ENCODE measurements at regions not wholly inside any gene's neighbourhood (a gene's known extent, or its start where the extent isn't known, plus 50 kb on each side); places are given as distances from the start of the nearest gene placed in this dataset.
A peak's percentile ranks its signal among the peaks of the same experiment; 100 is the strongest.

DNA sequence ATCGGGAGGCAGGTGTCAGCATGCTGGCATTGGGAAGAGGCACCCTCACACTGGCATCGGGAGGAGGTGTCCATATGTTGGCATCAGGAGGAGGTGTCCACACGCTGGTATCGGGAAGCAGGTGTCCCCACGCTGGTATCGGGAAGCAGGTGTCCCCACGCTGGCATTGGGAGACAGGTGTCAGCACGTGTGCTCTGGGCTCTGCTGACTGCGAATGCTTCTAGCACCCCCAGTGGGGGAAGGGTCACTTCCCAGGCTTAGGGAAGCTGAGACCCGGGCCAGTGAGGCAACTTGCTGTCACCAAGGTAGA is 92.5 kb upstream of the IKZF1 start:
- no peak overlapping the region for H3K4me3 ChIP-seq (replicated peaks in 1 of 3; ENCODE audit: low read depth in 2 of 3, low read length in 3 of 3)
- peaks cover 81% of the 10 kb centered on the region for H3K4me1 Mint-ChIP-seq
- H4K20me1 ChIP-seq (ENCODE audit: insufficient read depth, low read length): no peaks in the 10 kb centered on the region
- no peaks in the 10 kb centered on the region for H3K79me2 ChIP-seq (ENCODE audit: insufficient read depth, low read length)
- peaks cover 62 to 67% of the 10 kb centered on the region in 2 donors for H3K4me1 ChIP-seq (ENCODE audit: control insufficient read depth in 1 of 2, insufficient read depth in 2 of 2, low read length in 2 of 2)
- H3K27me3 Mint-ChIP-seq (ENCODE audit: low read depth in 3 of 3): peaks cover 0 to 3% (median 2%) of the 10 kb centered on the region in 3 donors
- TF ChIP-seq, protein P1, sequence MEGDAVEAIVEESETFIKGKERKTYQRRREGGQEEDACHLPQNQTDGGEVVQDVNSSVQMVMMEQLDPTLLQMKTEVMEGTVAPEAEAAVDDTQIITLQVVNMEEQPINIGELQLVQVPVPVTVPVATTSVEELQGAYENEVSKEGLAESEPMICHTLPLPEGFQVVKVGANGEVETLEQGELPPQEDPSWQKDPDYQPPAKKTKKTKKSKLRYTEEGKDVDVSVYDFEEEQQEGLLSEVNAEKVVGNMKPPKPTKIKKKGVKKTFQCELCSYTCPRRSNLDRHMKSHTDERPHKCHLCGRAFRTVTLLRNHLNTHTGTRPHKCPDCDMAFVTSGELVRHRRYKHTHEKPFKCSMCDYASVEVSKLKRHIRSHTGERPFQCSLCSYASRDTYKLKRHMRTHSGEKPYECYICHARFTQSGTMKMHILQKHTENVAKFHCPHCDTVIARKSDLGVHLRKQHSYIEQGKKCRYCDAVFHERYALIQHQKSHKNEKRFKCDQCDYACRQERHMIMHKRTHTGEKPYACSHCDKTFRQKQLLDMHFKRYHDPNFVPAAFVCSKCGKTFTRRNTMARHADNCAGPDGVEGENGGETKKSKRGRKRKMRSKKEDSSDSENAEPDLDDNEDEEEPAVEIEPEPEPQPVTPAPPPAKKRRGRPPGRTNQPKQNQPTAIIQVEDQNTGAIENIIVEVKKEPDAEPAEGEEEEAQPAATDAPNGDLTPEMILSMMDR (IDR thresholded peaks at IDR 0.05): no peak
- peak overlapping the region in 3 of 7 donors; percentile 11 to 60 (median 50) for H3K27ac Mint-ChIP-seq
- no peaks in the 10 kb centered on the region for H3K36me3 ChIP-seq (replicated peaks in 1 of 2; ENCODE audit: control insufficient read depth in 1 of 2, insufficient read depth in 2 of 2, low read length in 2 of 2)
- H3K9ac ChIP-seq (ENCODE audit: insufficient read depth, low read length, poor library complexity, severe bottlenecking): no peak overlapping the region
- no peaks in the 10 kb centered on the region for H3K9me3 ChIP-seq (replicated peaks in 1 of 2; ENCODE audit: control insufficient read depth in 1 of 2, insufficient read depth in 1 of 2, low read length in 2 of 2)
- H3K9me3 Mint-ChIP-seq: no peaks in the 10 kb centered on the region
- H2AFZ ChIP-seq (ENCODE audit: insufficient read depth, low read depth, low read length, poor library complexity, severe bottlenecking): no peak overlapping the region
- H3K4me2 ChIP-seq (replicated peaks; ENCODE audit: extremely low read depth, low read length, poor library complexity, severe bottlenecking): no peak overlapping the region
- DNase-seq: no peak
- WGBS (ENCODE audit: insufficient coverage): 90% methylated on average over 9 of the region's 10 CpGs
- H3K36me3 Mint-ChIP-seq: no peaks in the 10 kb centered on the region
- no peaks in the 10 kb centered on the region for H3K27me3 ChIP-seq (ENCODE audit: control insufficient read depth in 2 of 2, insufficient read depth in 2 of 2, low read length in 2 of 2)
- intact Hi-C loops (cut with micrococcal nuclease): loop anchor here (5.0 to 10.0 kb wide), 3 partner anchors 50 to 205 kb away; no protein-coding TSS in a partner anchor
- H3K4me3 Mint-ChIP-seq: no peak overlapping the region
- H3K27ac ChIP-seq (ENCODE audit: low read depth in 1 of 2, low read length in 2 of 2): no peak overlapping the region

DNA sequence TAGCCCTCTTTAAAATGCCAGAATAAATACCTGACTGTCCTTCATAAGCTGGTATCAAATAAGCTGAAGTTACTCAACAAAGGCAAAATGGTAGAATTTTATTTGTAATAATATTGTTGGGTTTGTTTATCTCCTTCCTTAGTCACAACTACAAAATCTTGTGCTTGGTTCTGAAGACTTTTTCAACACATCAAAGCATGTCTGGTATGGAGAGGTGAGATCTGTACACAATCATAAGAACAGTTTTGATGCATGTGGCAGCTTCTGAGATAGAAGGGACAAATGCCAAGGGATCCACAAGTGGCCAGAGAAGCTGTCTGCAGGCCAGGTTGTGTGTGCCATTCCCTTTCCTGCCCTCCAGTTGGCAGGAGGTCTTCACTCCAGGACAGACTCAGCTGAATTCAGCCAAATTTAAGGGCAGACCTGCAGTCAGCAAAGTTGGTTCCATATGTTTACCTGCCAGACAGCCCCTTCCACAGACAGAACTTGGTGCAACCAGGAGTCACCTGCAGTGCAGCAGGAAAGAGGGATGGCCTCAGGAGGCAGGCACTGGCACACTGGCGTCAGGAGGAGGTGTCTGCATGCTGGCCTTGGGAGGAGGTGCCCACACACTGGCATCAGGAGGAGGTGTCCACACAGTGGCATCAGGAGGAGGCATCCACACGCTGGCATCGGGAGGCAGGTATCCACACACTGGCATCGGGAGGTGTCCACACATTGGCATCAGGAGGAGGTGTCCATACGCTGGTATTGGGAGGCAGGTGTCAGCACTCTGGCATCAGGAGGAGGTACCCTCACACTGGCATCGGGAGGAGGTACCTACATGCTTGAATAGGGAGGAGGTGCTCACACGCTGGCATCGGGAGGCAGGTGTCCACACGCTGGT is 93.1 kb upstream of the IKZF1 start:
- H3K9ac ChIP-seq (ENCODE audit: insufficient read depth, low read length, poor library complexity, severe bottlenecking): no peak overlapping the region
- H3K4me1 Mint-ChIP-seq: peaks cover 81% of the 10 kb centered on the region
- H3K27me3 Mint-ChIP-seq (ENCODE audit: low read depth in 3 of 3): peaks cover 0 to 4% (median 2%) of the 10 kb centered on the region in 3 donors
- H3K36me3 Mint-ChIP-seq: no peaks in the 10 kb centered on the region
- H3K27me3 ChIP-seq (ENCODE audit: control insufficient read depth in 2 of 2, insufficient read depth in 2 of 2, low read length in 2 of 2): no peaks in the 10 kb centered on the region
- no peak overlapping the region for H2AFZ ChIP-seq (ENCODE audit: insufficient read depth, low read depth, low read length, poor library complexity, severe bottlenecking)
- H3K9me3 Mint-ChIP-seq: no peaks in the 10 kb centered on the region
- H3K4me1 ChIP-seq (ENCODE audit: control insufficient read depth in 1 of 2, insufficient read depth in 2 of 2, low read length in 2 of 2): peaks cover 62 to 67% of the 10 kb centered on the region in 2 donors
- TF ChIP-seq, protein P1 (IDR thresholded peaks at IDR 0.05): no peak
- H3K27ac ChIP-seq (ENCODE audit: low read depth in 1 of 2, low read length in 2 of 2): no peak overlapping the region
- WGBS (ENCODE audit: insufficient coverage): 95% methylated on average over 9 of the region's 9 CpGs
- H3K36me3 ChIP-seq (replicated peaks in 1 of 2; ENCODE audit: control insufficient read depth in 1 of 2, insufficient read depth in 2 of 2, low read length in 2 of 2): no peaks in the 10 kb centered on the region
- H3K27ac Mint-ChIP-seq: peak overlapping the region in 2 of 7 donors; percentile 50 to 60
- no peaks in the 10 kb centered on the region for H3K79me2 ChIP-seq (ENCODE audit: insufficient read depth, low read length)
- DNase-seq: no peak
- no peak overlapping the region for H3K4me3 ChIP-seq (replicated peaks in 1 of 3; ENCODE audit: low read depth in 2 of 3, low read length in 3 of 3)
- H3K4me2 ChIP-seq (replicated peaks; ENCODE audit: extremely low read depth, low read length, poor library complexity, severe bottlenecking): no peak overlapping the region
- no peak overlapping the region for H3K4me3 Mint-ChIP-seq
- intact Hi-C loops (cut with micrococcal nuclease): loop anchor here (5.0 to 10.0 kb wide), 3 partner anchors 51 to 206 kb away; no protein-coding TSS in a partner anchor
- H3K9me3 ChIP-seq (replicated peaks in 1 of 2; ENCODE audit: control insufficient read depth in 1 of 2, insufficient read depth in 1 of 2, low read length in 2 of 2): no peaks in the 10 kb centered on the region
- no peaks in the 10 kb centered on the region for H4K20me1 ChIP-seq (ENCODE audit: insufficient read depth, low read length)
